Thyroid gland (tissue), 4 donors: ENCODE measurements at regions not wholly inside any gene's neighbourhood (a gene's known extent, or its start where the extent isn't known, plus 50 kb on each side); places are given as distances from the start of the nearest gene placed in this dataset.

Experiments used
- DNase-seq, 2 donors: peaks; one replicate each; pipeline ENCODE4 v3.0.0-alpha.2; 2019
- H3K27ac ChIP-seq, 3 donors: fragments of 200-600 bp; sonication (generic); 1 replicate in 2 of 3; 2 replicates in 1 of 3; pipeline ENCODE4 v1.5.1; 2016 to 2019; ENCODE audit warnings: mild to moderate bottlenecking in 1 of 3, moderate library complexity in 1 of 3
- H3K27me3 ChIP-seq: fragments of 200-600 bp; sonication (generic); one replicate; pipeline ENCODE4 v1.5.1; 2019
- H3K36me3 ChIP-seq, 2 donors: fragments of 200-600 bp; sonication (generic); one replicate each; pipeline ENCODE4 v1.5.1; 2016 to 2019
- H3K4me1 ChIP-seq, 2 donors: fragments of 200-600 bp; sonication (generic); one replicate each; pipeline ENCODE4 v1.5.1; 2017 to 2019
- H3K4me3 ChIP-seq, 3 donors: fragments of 200-600 bp; sonication (generic); replicated peaks in 1 of 3; 1 replicate in 2 of 3; 2 replicates in 1 of 3; pipeline ENCODE4 v1.5.1; 2016; ENCODE audit warnings: mild to moderate bottlenecking in 1 of 3
- H3K9me3 ChIP-seq: fragments of 200-600 bp; sonication (generic); one replicate; pipeline ENCODE4 v1.5.1; 2017
- POLR2A ChIP-seq, 2 donors: fragments of 450-650 bp; IDR thresholded peaks; one replicate each; pipeline ENCODE4 v1.6.1; 2017; ENCODE audit warnings: antibody characterized with exemption in 2 of 2, mild to moderate bottlenecking in 2 of 2, moderate library complexity in 1 of 2
- WGBS, 2 donors: methylation state at CpG; one replicate each; pipeline ENCODE4 v1.1.5; 2017; 5-methylcytosine and 5-hydroxymethylcytosine counted together
- intact Hi-C: fragments of 100-400 bp; cut with DNase I; formaldehyde crosslinking; loops from one replicate; pipeline ENCODE4 v1.15.1; 2023
- TF ChIP-seq, protein P1 (sequence below), 6 experiments: fragments of 200-600 bp in 3 of 6; fragments of 450-650 bp in 3 of 6; sonication (generic) in 3 of 6; IDR thresholded peaks; one replicate each; pipeline ENCODE4 v1.5.1; 2016 to 2019; ENCODE audit warnings: antibody characterized with exemption in 6 of 6, mild to moderate bottlenecking in 2 of 6, inconsistent platforms in 1 of 6, moderate library complexity in 1 of 6

DNA sequence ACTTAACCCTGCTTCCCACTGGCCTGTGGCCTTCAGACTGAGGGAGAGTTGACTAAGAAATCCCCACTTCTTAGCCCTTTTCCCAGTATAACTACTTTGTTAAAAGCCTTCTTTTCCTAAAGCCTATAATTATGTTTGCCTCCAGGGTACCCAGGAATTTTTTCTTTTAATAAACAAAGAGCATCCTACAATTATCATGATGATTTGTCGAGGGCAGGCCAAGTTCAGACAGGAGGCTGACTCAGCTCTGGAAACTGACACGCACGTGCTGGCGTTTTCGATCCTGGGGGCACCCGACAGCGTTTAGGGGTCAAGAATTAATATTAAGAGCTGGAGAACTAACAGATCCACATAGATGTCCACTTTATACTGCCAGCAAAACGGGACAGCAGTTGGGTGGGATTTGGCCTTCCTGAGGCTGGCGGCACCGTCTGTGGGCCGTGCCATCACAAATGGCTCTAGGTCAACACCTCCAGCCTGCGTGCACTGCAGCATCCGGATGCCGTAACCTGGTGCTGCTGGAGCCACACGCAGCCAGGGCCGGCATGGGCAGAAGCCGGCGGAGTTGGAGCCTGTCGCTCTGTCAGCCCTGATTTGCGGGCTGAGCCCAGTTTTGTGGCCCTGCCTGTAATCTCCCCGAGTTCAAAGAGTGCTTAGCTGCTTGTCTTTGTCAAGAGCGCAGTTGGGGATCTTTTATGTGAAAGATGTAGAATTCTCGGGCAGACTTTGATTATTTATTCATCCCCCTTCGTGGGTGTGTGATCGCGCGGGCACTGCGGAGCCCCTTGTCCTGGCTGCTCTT is 191.0 kb downstream of the GLI2 start:
- WGBS, 2 donors, result 90 to 93% methylated on average over 24 to 28 of the region's 28 CpGs
- H3K9me3 ChIP-seq, result no peaks in the 10 kb centered on the region
- intact Hi-C loops, result no loop called here
- H3K36me3 ChIP-seq, result no peaks in the 10 kb centered on the region
- no peaks in the 10 kb centered on the region for H3K4me1 ChIP-seq
- TF ChIP-seq, protein P1, sequence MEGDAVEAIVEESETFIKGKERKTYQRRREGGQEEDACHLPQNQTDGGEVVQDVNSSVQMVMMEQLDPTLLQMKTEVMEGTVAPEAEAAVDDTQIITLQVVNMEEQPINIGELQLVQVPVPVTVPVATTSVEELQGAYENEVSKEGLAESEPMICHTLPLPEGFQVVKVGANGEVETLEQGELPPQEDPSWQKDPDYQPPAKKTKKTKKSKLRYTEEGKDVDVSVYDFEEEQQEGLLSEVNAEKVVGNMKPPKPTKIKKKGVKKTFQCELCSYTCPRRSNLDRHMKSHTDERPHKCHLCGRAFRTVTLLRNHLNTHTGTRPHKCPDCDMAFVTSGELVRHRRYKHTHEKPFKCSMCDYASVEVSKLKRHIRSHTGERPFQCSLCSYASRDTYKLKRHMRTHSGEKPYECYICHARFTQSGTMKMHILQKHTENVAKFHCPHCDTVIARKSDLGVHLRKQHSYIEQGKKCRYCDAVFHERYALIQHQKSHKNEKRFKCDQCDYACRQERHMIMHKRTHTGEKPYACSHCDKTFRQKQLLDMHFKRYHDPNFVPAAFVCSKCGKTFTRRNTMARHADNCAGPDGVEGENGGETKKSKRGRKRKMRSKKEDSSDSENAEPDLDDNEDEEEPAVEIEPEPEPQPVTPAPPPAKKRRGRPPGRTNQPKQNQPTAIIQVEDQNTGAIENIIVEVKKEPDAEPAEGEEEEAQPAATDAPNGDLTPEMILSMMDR (IDR thresholded peaks at IDR 0.05), result no peak
- no peak for TF ChIP-seq POLR2A (IDR thresholded peaks at IDR 0.05)
- no peak for DNase-seq
- H3K27ac ChIP-seq, result no peak overlapping the region
- H3K4me3 ChIP-seq, result no peak overlapping the region
- no peaks in the 10 kb centered on the region for H3K27me3 ChIP-seq

DNA sequence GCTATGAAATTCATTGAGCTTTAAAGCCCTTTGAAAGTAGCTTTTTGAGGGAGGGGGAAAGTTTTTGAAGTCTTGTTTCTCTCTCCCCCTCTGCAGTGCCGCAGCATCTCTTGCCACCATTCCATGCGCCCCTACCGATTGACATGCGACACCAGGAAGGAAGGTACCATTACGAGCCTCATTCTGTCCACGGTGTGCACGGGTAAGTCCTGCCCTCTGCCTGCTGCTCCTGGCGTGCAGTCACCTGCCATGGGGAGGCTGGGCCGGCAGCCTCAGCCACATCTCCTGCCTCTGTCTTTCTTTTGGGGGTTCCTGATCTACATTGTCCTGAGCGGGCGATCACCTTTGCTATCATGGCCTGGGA is 191.6 kb downstream of the GLI2 start:
- 89 to 94% methylated on average over 10 to 11 of the region's 11 CpGs for WGBS, 2 donors

DNA sequence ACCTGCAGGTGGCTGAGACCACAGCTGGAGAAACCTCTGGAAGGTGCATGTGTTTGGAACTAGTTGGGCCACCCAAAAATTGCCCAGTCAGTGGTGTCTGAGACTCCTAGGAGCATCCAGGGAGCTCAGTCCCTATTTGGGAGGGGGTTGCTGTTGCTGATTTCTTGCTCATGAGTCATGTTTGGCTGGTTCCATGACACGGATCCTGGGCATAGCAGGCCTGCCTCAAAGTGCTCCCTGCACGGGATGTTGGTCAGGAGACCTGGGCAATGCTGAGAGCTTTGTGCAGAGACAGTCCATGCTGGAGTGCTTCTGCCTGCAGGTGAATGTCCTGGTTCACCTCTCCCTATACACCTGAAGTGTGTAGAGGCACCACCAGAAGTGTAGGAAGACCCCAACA is 194.2 kb downstream of the GLI2 start:
- no peaks in the 10 kb centered on the region for H3K36me3 ChIP-seq
- H3K9me3 ChIP-seq, result no peaks in the 10 kb centered on the region
- no peaks in the 10 kb centered on the region for H3K27me3 ChIP-seq
- H3K4me1 ChIP-seq, result no peaks in the 10 kb centered on the region
- 94 to 100% methylated on average over 1 to 2 of the region's 2 CpGs for WGBS, 2 donors
- TF ChIP-seq POLR2A (IDR thresholded peaks at IDR 0.05), result no peak
- TF ChIP-seq, protein P1 (IDR thresholded peaks at IDR 0.05), result no peak
- intact Hi-C loops, result no loop called here
- no peak for DNase-seq
- H3K4me3 ChIP-seq, result no peak overlapping the region
- H3K27ac ChIP-seq, result no peak overlapping the region

More for the DNA sequence above, 191.6 kb downstream of the GLI2 start:
- intact Hi-C loops, result no loop called here
- H3K27me3 ChIP-seq, result no peaks in the 10 kb centered on the region
- no peak overlapping the region for H3K4me3 ChIP-seq
- H3K9me3 ChIP-seq, result no peaks in the 10 kb centered on the region
- no peaks in the 10 kb centered on the region for H3K4me1 ChIP-seq
- DNase-seq, result no peak
- no peak overlapping the region for H3K27ac ChIP-seq
- H3K36me3 ChIP-seq, result no peaks in the 10 kb centered on the region
- no peak for TF ChIP-seq POLR2A (IDR thresholded peaks at IDR 0.05)
- TF ChIP-seq, protein P1 (IDR thresholded peaks at IDR 0.05), result no peak

DNA sequence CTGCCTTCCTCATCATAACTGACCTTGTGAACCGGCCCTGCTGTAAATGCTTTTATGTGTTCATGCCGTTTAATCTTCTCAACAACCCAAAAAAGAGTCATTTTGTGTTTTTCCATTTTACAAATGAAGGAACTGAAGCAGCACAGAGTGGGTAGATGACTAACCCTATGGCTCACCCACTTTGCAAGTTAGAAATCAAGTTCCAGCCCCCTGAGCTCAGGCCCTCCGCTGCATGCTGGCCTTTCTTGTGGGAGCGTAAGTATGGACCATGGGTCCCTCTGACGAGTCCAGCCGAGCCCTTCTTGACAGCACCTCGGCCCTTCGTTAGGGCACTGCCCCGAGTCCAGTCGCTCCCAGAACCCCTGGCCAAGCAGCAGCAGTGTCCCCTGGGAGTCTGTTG is 194.6 kb downstream of the GLI2 start:
- no peak for TF ChIP-seq POLR2A (IDR thresholded peaks at IDR 0.05)
- TF ChIP-seq, protein P1 (IDR thresholded peaks at IDR 0.05), result no peak
- Histone ChIP-seq H3K4me1 (no peaks in the 10 kb centered on the region), H3K36me3 (no peaks in the 10 kb centered on the region), H3K27ac (no peak overlapping the region), H3K4me3 (no peak overlapping the region), H3K9me3 (no peaks in the 10 kb centered on the region), H3K27me3 (no peaks in the 10 kb centered on the region)
- no peak for DNase-seq
- intact Hi-C loops, result no loop called here
- 93 to 94% methylated on average over 8 to 10 of the region's 10 CpGs for WGBS, 2 donors

DNA sequence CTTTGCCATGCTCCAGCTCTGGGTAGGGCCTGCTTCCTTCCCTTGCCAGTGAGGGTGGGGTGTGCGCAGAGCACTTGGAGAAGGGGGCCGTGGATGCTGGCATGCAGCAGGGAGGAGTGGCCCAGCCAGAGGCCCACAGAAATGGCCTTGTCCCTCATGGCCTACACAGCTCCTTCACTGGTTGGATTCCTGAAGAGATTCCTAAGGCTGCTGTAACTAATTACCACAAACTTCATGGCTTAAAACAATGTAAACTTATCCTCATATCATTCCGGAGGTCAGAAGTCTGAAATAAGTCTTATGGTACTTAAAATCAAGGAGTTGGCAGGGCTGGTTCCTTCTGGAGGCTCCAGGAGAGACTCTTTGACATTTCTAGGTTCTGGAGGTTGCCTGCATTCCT is 195.2 kb downstream of the GLI2 start:
- 90 to 93% methylated on average over 2 to 3 of the region's 3 CpGs for WGBS, 2 donors
- intact Hi-C loops, result no loop called here
- H3K9me3 ChIP-seq, result no peaks in the 10 kb centered on the region
- H3K36me3 ChIP-seq, result no peaks in the 10 kb centered on the region
- H3K4me3 ChIP-seq, result no peak overlapping the region
- H3K27me3 ChIP-seq, result no peaks in the 10 kb centered on the region
- no peak for DNase-seq
- TF ChIP-seq, protein P1 (IDR thresholded peaks at IDR 0.05), result no peak
- no peak for TF ChIP-seq POLR2A (IDR thresholded peaks at IDR 0.05)
- peaks cover 0 to 3% of the 10 kb centered on the region in 2 donors for H3K4me1 ChIP-seq
- H3K27ac ChIP-seq, result no peak overlapping the region
